ENCODE measurements at regions not wholly inside any gene's neighbourhood (a gene's known extent, or its start where the extent isn't known, plus 50 kb on each side); places are given as distances from the start of the nearest gene placed in this dataset.

- no peak for DNase-seq
Measured at GRCh38 chr2:120869036-120869729, 133.5 kb downstream of the GLI2 start.

GRCh38 chr2:120869730-120870466, 134.2 kb downstream of the GLI2 start:
- DNase-seq, result no peak

- no peak for DNase-seq
Measured at GRCh38 chr2:120870467-120870788, 134.8 kb downstream of the GLI2 start.

GRCh38 chr2:120871016-120871635, 135.5 kb downstream of the GLI2 start:
- DNase-seq, result no peak

- no peak for DNase-seq
Measured at GRCh38 chr2:120871881-120872620, 136.4 kb downstream of the GLI2 start.

GRCh38 chr2:120873958-120874887, 138.6 kb downstream of the GLI2 start:
- DNase-seq, result no peak

- no peak for DNase-seq
Measured at GRCh38 chr2:120874888-120875275, 139.2 kb downstream of the GLI2 start.

DNA sequence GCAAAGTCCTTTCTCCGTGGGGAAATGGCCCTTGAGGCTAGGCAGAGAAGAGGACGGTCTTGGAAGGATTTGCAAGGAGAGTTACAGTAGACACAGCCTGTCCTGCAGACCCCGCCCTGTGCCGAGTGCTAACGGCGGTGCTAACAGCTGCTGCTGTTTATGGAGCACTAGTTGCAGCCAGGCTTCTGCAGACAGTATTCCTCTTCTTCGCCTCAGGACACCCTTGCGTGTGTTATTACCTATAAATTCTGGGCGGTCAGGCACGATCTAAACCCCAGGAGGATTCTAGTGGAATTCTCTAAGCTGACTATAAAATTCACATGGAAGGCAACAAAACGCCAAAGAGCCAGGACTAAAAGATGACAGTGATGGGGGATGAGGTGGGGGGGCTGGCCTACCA, 139.8 kb downstream of the GLI2 start:
- DNase-seq, result no peak

DNA sequence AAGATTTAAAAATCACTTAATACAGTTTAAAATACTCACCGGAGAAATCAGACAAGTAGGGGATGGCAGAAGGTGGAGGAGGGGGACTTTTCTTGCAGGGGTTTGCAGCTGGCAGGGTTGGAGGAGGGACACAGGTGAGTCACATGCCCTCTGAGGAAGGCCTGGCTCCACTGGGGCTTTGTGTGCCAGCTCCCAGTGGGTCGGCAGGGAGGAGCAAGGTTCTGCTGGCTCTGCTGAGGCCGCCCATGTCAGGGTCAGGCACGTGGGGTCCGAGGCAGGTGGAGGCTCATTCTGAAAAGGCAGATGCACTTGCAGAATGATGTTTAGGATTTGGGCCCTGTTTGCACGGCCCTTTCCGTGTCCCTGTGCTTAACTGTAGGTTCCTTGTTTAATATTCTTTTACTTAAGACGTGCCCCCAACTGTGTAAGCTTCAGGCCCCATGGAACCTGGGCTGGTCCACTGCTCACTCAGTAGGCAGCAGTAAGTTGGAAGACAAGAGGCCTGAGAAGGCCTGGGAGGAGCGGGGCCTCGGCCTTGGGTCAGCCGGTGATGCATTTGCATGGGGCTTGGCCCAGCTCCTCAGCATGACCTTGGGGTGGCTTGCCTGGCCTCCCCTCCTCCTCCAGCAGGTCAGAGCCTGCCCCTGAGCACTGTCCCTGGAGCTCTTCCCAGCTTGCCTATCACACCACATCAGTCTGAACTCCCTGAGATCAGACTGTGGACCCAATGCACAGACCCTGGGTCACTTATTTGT, 141.0 kb downstream of the GLI2 start:
- no peak for DNase-seq

DNA sequence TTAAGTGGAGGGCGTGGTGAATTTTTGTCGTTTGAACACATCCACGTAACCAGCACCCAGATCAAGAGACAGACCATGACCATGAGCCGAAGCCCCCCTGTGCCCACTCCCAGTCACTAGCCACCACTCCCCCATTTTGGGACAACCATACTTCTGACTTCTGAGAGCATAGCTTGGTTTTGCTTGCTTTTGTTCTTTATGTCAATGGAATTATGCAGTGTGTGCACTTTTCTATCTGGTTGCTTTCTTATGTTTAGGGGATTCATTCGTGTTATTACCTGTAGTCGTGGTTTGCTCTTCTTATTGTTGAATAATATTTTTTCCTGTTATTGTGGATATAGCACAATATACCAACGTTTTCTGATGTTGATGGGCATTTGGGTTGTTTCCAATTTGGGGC, 141.7 kb downstream of the GLI2 start:
- DNase-seq, result no peak

DNA sequence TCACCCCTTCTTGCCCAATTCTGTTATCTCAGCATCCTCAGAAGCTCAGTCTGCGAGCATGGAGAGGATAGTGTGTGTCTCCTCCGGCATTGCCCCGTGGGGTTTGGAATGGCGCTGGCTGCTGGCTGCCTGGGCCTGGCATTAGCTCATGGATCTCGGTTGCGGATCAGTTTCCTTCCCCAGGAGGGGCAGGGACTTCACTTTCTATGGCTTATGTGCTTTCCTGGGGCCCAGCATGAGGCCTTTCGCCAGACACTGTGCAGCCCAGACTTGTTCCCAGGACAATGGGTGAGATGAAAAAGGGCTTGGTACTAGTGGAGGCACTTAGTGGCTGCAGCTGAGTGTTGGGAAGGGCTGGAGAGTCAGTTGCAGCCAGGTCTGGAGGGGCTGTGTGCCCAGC, 143.3 kb downstream of the GLI2 start:
- DNase-seq, result no peak

GRCh38 chr2:120879431-120880295, 144.0 kb downstream of the GLI2 start:
- no peak for DNase-seq

- no peak for DNase-seq
Measured at GRCh38 chr2:120880381-120880780, 144.7 kb downstream of the GLI2 start.

- DNase-seq, result no peak
Measured at GRCh38 chr2:120881981-120882788, 146.5 kb downstream of the GLI2 start.

DNA sequence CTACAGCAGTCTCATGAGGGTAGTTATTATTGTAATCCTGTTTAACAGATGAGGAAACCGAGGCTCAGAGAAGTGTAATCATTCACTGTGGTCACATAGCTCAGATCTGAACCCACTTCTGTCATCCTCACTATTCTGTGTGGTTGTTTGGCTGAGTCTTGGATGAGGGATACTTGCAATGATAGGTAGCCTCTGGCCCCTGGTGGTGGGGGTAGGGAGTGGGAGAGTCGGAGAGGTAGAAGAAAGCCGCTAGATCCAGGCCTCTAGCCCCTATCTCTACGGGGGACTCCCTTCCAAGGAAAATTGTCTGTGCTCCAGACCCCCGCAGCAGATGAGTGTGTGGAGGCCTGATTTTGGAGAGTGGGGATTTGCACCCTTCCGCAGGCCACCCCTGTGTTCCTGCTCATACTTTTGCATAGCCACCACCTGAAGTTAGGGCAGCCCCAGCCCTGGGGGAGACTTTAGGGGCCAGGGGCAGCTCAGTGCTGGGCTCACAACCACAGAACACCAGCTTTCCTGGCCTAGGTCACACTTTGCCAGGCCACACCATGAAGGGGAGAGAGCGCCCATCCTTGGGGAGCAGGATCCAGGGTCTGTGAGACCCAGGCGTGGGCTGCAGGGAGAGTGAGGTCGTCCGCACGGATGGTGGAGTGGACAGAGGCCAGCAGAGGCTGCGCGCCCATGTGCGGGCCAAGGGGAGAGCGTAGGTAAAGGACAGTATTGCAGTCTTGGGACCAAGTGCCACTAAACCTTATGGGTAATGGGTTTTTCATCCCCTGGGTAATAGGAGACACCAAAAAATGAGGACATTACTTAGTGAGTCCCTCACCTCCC, 148.2 kb downstream of the GLI2 start:
- no peak for DNase-seq

DNA sequence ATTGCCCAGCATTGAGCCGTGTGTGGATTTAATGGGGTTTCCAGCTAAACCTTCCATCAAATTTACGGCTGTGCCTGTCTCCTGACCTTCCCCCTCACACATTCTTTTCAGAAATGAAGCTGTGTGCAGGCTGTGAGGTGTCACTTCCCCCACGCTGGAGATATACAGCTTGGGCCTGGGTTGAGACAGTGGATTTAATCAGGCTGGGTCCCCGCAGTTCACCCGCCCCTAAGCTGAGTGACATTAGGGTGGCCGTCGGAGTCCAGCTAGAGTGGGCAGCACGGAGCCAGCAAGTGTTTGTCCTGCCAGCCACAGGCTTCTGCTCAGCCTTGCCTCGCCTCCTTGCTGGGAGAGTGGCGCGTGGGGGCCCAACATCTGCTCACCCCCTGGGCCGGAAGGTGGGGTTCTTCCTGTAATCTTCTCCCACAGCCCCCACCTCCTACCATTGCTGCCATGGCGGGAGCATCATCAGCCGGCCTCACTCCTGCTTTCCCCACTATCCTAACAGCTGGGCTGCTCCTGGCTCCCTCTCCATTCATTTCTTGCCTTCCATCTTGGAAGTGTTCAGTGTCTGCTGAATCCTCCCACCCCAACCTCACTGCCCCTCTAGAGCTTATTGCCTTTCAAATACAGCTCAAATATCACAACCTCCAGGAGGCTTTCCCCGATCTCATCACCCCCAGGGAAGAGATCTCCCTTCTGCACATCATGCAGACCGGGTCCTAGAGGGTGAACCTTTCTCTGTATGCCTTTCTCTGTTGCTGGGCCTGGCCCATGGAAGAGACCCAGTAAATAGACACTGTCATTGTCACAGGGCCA, 149.0 kb downstream of the GLI2 start:
- no peak for DNase-seq

DNA sequence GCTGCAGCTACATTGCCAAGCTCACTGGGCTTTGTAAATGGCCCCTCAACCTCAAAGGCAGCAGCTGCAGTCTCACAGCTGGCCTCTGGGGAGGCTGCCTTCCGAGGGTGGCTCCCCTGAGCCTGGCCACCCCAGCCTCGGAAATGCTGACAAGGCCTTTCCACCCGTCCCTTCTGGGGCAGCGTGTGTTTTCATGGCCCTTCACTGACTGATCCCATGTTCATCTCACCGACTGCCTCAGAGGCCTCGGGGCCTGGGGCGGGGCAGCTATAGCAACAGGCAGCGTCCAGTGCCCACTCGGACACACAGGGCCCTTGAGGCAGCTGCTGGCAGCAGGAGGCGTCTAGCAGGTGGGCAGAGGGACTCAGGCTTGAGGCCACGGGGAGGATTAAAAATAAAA, 149.7 kb downstream of the GLI2 start:
- DNase-seq, result no peak

GRCh38 chr2:120885749-120886148, 150.1 kb downstream of the GLI2 start:
- DNase-seq, result no peak
